Lower lobe of right lung (tissue), 2 donors: ENCODE measurements at regions not wholly inside any gene's neighbourhood (a gene's known extent, or its start where the extent isn't known, plus 50 kb on each side); places are given as distances from the start of the nearest gene placed in this dataset.

Experiments
- ATAC-seq, 2 donors: fragments of 200-7000 bp; cut with Tn5 transposase; one replicate each; pipeline ENCODE4 v1.9.1; 2020 to 2022; ENCODE audit warnings: mild to moderate bottlenecking in 2 of 2, moderate library complexity in 2 of 2
- DNase-seq: peaks from one replicate; pipeline ENCODE4 v3.0.0-alpha.2; 2020
- H3K27ac ChIP-seq: fragments of 200-600 bp; one replicate; pipeline ENCODE4 v1.8.0; 2022
- H3K27me3 ChIP-seq: fragments of 200-600 bp; one replicate; pipeline ENCODE4 v1.8.0; 2022; ENCODE audit warnings: low read depth
- H3K36me3 ChIP-seq: fragments of 200-600 bp; one replicate; pipeline ENCODE4 v1.8.0; 2022; ENCODE audit warnings: mild to moderate bottlenecking
- H3K4me1 ChIP-seq: fragments of 200-600 bp; one replicate; pipeline ENCODE4 v1.8.0; 2022
- H3K4me3 ChIP-seq: fragments of 200-600 bp; one replicate; pipeline ENCODE4 v1.8.0; 2022; ENCODE audit warnings: mild to moderate bottlenecking
- H3K9me3 ChIP-seq: fragments of 200-600 bp; one replicate; pipeline ENCODE4 v1.8.0; 2022
- CTCF ChIP-seq: fragments of 200-600 bp; IDR thresholded peaks from one replicate; pipeline ENCODE4 v1.8.0; 2022; ENCODE audit warnings: antibody characterized with exemption, mild to moderate bottlenecking
- intact Hi-C: fragments of 100-400 bp; cut with DNase I; formaldehyde crosslinking; loops from one replicate; pipeline ENCODE4 v1.11.0; 2022
- donor health status: DM: no; HTN: yes; CAD: no; lungs with severe emphysema.

- H3K4me1 ChIP-seq, result no peaks in the 10 kb centered on the region
- no peaks in the 10 kb centered on the region for H3K9me3 ChIP-seq
- no peak overlapping the region for H3K27ac ChIP-seq
- intact Hi-C loops, result no loop called here
- H3K4me3 ChIP-seq, result no peak overlapping the region
- DNase-seq (no peak), ATAC-seq (no peak)
- H3K27me3 ChIP-seq, result no peaks in the 10 kb centered on the region
- no peaks in the 10 kb centered on the region for H3K36me3 ChIP-seq
- TF ChIP-seq CTCF, result no peak
These were observed 70.0 kb upstream of the TSPAN5 start for GRCh38 chr4:98728433-98728832.

- H3K27me3 ChIP-seq, result no peaks in the 10 kb centered on the region
- intact Hi-C loops, result no loop called here
- ATAC-seq (no peak), DNase-seq (no peak)
- no peak overlapping the region for H3K27ac ChIP-seq
- no peak overlapping the region for H3K4me3 ChIP-seq
- TF ChIP-seq CTCF, result no peak
- no peaks in the 10 kb centered on the region for H3K9me3 ChIP-seq
- H3K4me1 ChIP-seq, result no peaks in the 10 kb centered on the region
- H3K36me3 ChIP-seq, result no peaks in the 10 kb centered on the region
These were observed 63.6 kb upstream of the TSPAN5 start for GRCh38 chr4:98722000-98722399.

DNA sequence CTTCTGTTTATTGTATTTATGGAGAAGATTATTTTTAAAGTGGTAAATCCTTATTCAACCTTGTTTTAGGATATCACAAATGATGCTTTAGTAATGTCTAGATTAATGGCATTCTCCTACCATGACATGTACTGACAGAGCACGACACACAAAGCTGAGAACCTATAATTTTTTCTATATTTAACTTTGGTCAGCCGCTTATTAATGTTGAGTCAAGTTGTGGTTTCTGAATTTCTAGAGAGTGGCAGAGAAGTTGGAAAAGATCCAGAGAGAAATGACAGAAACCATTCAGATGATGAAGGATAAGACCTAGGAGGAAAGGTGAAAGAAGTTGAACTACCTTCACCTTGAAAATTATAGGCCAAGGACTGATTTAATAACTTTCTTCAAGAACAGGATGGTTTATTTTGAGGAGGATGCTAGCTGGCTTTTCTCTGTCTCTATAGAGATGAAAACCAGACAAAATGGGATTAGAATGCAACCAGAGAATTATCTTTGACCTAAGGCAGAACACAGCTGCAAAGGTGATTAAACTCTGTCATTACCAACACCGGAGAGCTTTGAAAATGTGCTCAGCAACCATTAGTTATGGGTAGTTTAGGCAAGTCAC, 62.6 kb upstream of the TSPAN5 start:
- ATAC-seq, result no peak
- H3K27me3 ChIP-seq, result no peaks in the 10 kb centered on the region
- no peak for TF ChIP-seq CTCF
- no peak overlapping the region for H3K4me3 ChIP-seq
- H3K4me1 ChIP-seq, result no peaks in the 10 kb centered on the region
- intact Hi-C loops, result no loop called here
- no peaks in the 10 kb centered on the region for H3K9me3 ChIP-seq
- DNase-seq, result no peak
- H3K27ac ChIP-seq, result no peak overlapping the region
- H3K36me3 ChIP-seq, result no peaks in the 10 kb centered on the region

- no peak for DNase-seq
- no peak for ATAC-seq
- no peaks in the 10 kb centered on the region for H3K4me1 ChIP-seq
- intact Hi-C loops, result no loop called here
- no peak for TF ChIP-seq CTCF
- no peak overlapping the region for H3K27ac ChIP-seq
- H3K4me3 ChIP-seq, result no peak overlapping the region
- H3K27me3 ChIP-seq, result no peaks in the 10 kb centered on the region
- H3K9me3 ChIP-seq, result no peaks in the 10 kb centered on the region
- no peaks in the 10 kb centered on the region for H3K36me3 ChIP-seq
These were observed 58.4 kb upstream of the TSPAN5 start for GRCh38 chr4:98716796-98717195.

DNA sequence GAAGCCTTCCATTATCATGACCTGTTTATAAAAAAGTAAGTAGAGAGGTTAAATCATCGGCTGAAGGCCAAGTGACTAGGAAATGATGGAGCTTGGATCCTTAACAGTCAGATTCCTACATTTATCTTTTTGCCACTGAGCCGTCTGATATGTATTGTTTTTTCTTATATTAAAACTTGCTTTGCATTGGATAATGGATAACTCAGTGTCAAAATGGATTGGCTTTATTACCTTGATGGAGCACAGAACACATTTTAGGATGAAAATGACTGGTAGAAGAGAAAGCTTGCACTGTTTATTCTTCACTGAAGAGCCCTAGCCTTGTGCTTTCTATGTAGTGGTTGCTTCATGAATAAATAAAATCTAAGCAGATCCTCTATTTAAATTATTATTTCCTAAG, 54.2 kb upstream of the TSPAN5 start:
- TF ChIP-seq CTCF, result no peak
- intact Hi-C loops, result no loop called here
- H3K9me3 ChIP-seq, result no peaks in the 10 kb centered on the region
- ATAC-seq (no peak), DNase-seq (no peak)
- H3K4me1 ChIP-seq, result no peaks in the 10 kb centered on the region
- H3K4me3 ChIP-seq, result no peak overlapping the region
- H3K27ac ChIP-seq, result no peak overlapping the region
- no peaks in the 10 kb centered on the region for H3K36me3 ChIP-seq
- no peaks in the 10 kb centered on the region for H3K27me3 ChIP-seq

- no peak overlapping the region for H3K4me3 ChIP-seq
- intact Hi-C loops, result no loop called here
- ATAC-seq, result no peak
- H3K9me3 ChIP-seq, result no peaks in the 10 kb centered on the region
- H3K27me3 ChIP-seq, result no peaks in the 10 kb centered on the region
- H3K36me3 ChIP-seq, result no peaks in the 10 kb centered on the region
- H3K4me1 ChIP-seq, result no peaks in the 10 kb centered on the region
- TF ChIP-seq CTCF, result no peak
- H3K27ac ChIP-seq, result no peak overlapping the region
- DNase-seq, result no peak
These were observed 53.1 kb upstream of the TSPAN5 start for GRCh38 chr4:98711526-98711925.
